Stimulated activated CD4-positive, alpha-beta T cell treated with anti-CD3 and anti-CD28 coated beads, Interleukin-12 subunit alpha, Interleukin-12 subunit beta, amount 100 ng/mL, for 48 hours (primary cell): ENCODE measurements at regions not wholly inside any gene's neighbourhood (a gene's known extent, or its start where the extent isn't known, plus 50 kb on each side); places are given as distances from the start of the nearest gene placed in this dataset.
A peak's percentile ranks its signal among the peaks of the same experiment; 100 is the strongest.
"Not testable (repeated sequence)": the region's sequence is repeated elsewhere in the genome, so short reads cannot be mapped to it uniquely, and the experiment has no call there.

Experiments used
- DNase-seq, 3 donors: peaks; one replicate each; pipeline ENCODE4 v3.0.0-alpha.2; 2020; ENCODE audit warnings: low read depth in 2 of 3, low spot score in 1 of 3

GRCh38 chr1:172833954-172834353 lies 175.1 kb downstream of the FASLG start:
- DNase-seq: no peak

GRCh38 chr1:172834609-172835008 lies 175.7 kb downstream of the FASLG start:
- no peak for DNase-seq

GRCh38 chr1:172835834-172836233 lies 176.9 kb downstream of the FASLG start:
- DNase-seq: no peak

GRCh38 chr1:172837816-172838679 lies 179.1 kb downstream of the FASLG start:
- DNase-seq: peak in 1 of 3 donors; percentile 45

- DNase-seq: no peak
Measured at GRCh38 chr1:172838680-172839313, 179.9 kb downstream of the FASLG start.

GRCh38 chr1:172839639-172840038 lies 180.7 kb downstream of the FASLG start:
- not testable (repeated sequence) for DNase-seq

GRCh38 chr1:172843444-172843843 lies 184.5 kb downstream of the FASLG start:
- DNase-seq: no peak

GRCh38 chr1:172845371-172845770 lies 186.5 kb downstream of the FASLG start:
- peak; percentile 57 to 62 (median 57) for DNase-seq

- DNase-seq: no peak
Measured at GRCh38 chr1:172845865-172846264, 187.0 kb downstream of the FASLG start.

GRCh38 chr1:172847814-172848213 lies 188.9 kb downstream of the FASLG start:
- not testable (repeated sequence) for DNase-seq

- no peak for DNase-seq
Measured at GRCh38 chr1:172849653-172850052, 190.8 kb downstream of the FASLG start.

- no peak for DNase-seq
Measured at GRCh38 chr1:172851077-172851476, 192.2 kb downstream of the FASLG start.

- no peak for DNase-seq
Measured at GRCh38 chr1:172851856-172852255, 193.0 kb downstream of the FASLG start.

- not testable (repeated sequence) for DNase-seq
Measured at GRCh38 chr1:172855983-172856382, 194.8 kb downstream of the TNFSF18 start.

- DNase-seq: no peak
Measured at GRCh38 chr1:172863031-172863430, 187.7 kb downstream of the TNFSF18 start.

- DNase-seq: no peak
Measured at GRCh38 chr1:172867216-172867818, 183.4 kb downstream of the TNFSF18 start.

GRCh38 chr1:172870901-172871606 lies 179.7 kb downstream of the TNFSF18 start:
- no peak for DNase-seq

GRCh38 chr1:172874950-172875349 lies 175.8 kb downstream of the TNFSF18 start:
- no peak for DNase-seq

- no peak for DNase-seq
Measured at GRCh38 chr1:172875892-172876291, 174.8 kb downstream of the TNFSF18 start.

- no peak for DNase-seq
Measured at GRCh38 chr1:172882385-172882784, 168.4 kb downstream of the TNFSF18 start.

- no peak for DNase-seq
Measured at GRCh38 chr1:172882791-172883386, 167.9 kb downstream of the TNFSF18 start.
